ENCODE measurements at regions not wholly inside any gene's neighbourhood (a gene's known extent, or its start where the extent isn't known, plus 50 kb on each side); places are given as distances from the start of the nearest gene placed in this dataset.

DNA sequence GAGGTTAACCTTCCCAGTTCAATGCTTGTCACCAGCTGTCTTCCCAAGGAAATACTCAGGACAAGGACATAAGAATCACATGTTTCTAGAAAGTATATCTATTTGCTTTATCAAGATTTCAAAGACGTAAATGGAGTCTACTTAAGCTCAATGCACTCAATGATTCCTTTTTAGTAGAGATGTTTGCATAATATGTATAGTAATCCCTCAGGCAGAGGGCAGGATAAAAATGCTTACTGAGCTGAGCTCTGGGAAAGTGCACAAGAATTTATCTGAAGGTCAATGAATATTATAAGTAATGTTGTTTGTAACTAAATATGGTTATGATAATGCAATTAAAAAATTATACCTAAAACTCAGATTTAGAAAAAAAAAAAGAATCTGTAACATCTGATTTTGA, 1309.4 kb upstream of the SLC10A2 start:
- intact Hi-C loops (cut with DNase I): no loop called here
- no peak for DNase-seq

DNA sequence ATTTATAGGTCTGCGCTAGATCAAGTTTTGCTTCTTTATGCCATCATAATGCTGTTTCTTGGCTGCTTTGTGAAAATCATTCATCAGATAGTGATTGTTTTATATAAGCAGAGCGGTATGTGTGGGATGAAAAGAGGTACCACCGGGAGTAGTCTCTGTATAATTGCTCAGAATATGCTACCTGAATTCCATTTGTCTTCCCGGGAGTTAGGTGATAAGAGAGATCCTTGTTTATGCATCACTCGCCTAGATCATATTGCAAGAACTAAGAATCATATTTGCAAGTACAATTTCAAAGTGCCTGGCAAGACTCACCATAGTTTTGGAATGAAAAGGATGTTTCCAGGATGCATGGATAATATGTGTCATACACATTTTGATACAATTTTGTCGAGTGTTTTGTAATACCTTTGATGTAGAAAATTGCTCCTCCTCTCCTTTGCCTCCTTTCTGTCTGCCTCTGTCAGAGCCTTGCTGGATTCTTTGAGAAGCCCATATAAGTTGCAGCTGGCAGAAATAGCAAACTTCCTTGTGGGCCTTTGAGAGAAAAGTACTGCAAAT, 1306.0 kb upstream of the SLC10A2 start:
- no peak for DNase-seq
- intact Hi-C loops (cut with DNase I): no loop called here

GRCh38 chr13:104365430-104365829, 1299.2 kb upstream of the SLC10A2 start:
- intact Hi-C loops (cut with DNase I): no loop called here
- no peak for DNase-seq

DNA sequence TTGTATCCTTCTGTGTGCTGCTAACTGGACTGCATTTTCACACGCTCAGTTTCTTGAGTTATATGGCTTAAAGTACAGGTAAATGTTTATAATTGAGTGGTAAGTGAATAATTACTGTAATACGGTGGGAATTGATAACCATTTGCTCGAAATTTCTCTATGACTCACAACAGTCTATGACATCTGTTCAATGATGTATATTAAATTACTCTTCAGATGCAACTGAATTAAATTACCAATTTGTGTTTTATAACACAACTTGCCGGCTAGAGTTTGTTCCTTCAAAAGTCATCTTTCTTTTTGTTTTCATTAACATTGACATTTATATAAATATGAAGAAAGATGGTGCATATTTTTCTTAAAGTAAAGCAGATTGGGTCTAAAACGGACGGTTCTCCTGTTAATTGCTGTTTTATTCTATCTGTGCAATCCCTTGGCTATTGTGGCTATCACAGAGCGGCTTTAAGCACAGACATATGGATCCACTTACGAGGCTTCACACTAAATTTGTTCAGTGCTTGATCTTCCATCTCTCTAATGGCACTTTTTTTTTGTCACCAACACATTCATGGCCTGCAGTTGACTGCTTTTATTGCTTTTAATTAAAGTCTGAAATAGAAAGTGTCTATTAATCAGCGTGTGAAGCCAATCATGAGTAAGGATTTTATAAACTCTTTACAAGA, 1291.6 kb upstream of the SLC10A2 start:
- no peak for DNase-seq
- intact Hi-C loops (cut with DNase I): no loop called here

DNA sequence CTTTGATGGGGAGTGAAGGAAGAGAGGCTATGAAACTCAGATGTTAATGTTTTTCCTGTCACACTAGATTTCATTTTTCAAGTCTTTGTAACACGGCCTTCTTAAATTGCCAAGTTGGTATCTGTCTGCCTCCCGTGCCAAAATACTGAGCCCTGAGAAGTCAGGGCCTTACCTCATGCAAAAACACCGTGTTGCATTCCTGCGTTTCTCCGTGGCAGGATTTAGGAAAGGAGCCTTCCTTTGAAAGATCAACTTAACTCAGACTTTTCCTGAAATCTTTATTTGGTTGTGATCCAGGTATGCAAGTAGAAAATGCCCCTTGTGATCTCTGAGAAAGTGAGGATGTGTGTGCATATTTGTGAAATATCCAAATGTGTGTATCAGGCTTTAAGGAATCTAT, 1291.0 kb upstream of the SLC10A2 start:
- intact Hi-C loops (cut with DNase I): no loop called here
- no peak for DNase-seq

DNA sequence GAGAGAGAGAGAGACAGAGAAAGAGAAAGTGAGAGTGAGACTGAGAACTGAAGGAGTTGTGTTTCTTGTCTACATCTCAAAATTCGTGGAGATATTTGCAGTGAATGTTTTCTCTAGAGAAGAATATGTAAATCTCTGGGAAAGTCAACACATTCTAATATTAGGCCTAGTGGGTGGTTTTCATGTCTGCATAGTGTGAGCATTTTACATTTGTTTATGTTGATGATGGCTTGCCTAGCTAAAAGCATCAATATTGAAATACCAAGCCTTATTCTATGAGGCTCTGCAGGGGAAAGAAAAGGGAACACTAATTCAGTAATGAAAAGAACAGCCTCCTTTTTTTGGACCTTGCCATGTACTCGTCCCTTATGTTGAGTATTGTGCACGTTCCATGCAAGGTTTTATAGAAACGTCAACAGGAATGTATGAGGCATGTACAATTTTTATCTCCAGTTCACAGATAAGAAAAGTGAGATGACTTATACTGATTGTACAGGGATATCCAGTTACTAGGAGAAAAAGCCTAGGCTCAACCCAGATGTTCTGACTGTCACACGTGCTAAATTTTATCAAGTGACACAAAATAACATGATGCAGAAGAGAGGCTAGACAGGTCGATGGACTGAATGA, 1288.9 kb upstream of the SLC10A2 start:
- DNase-seq: no peak
- intact Hi-C loops (cut with DNase I): no loop called here

GRCh38 chr13:104327211-104327610, 1261.0 kb upstream of the SLC10A2 start:
- no peak for DNase-seq
- intact Hi-C loops (cut with DNase I): no loop called here

DNA sequence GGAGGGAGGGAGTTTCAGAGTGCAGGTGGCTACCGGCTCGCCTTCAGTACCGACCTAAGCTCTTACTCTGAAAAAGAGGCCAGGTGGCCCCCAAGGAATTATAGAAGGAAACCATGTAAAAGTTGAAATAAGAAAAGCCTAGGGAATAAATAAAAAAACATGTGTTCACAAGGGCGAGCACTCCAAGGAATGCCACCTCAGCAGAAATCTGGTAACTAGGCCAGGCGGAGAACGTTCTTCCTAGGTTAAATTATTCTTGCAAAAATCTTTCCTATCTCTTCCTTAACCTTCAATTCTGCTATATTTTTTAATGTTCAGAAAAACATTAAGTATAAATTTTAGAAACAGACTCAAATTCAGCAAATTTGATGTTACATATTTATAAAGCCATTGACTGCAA, 1260.3 kb upstream of the SLC10A2 start:
- intact Hi-C loops (cut with DNase I): no loop called here
- no peak for DNase-seq

GRCh38 chr13:104321756-104322155, 1255.5 kb upstream of the SLC10A2 start:
- DNase-seq: no peak
- intact Hi-C loops (cut with DNase I): no loop called here

DNA sequence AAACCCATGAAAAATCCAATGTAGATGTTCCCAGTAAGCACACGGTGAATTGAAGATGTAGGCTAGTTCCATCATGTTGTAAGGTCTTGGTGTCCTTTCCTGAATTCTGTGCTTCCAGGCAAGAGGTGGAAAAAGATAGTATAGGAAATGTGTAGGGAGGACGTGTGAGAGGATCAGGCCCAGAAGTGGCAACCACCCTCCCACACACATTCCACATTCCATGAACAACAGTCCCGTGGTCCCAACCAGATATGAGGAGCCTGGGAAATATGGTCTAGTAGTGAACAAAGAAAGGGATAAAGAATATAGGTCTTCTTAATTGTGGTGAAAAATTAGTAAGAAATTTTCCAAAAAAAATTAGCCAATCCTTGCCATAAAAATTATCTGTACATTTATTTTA, 1254.2 kb upstream of the SLC10A2 start:
- intact Hi-C loops (cut with DNase I): no loop called here
- DNase-seq: no peak

DNA sequence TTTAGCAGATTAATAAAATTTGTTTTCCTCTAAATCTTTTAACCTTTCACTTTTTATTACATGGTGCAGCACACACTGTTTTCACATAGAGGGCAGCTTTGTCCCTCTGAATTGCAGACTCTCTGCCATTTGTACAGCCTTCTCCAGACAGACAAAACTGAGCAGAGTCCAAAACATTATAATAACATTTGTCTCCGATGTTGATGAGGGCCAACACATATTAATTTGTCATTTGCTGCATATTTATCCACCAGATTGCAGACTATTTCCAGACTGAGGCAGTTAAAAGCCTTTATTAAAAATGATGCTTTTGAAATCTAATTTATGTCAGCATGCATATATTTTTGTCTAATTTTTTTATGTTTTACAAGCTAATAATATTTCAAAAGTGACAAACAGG, 1251.9 kb upstream of the SLC10A2 start:
- DNase-seq: peak in 6 of 42 donors; percentile 4 to 31 (median 10)
- intact Hi-C loops (cut with DNase I): no loop called here

GRCh38 chr13:104315606-104316005, 1249.4 kb upstream of the SLC10A2 start:
- DNase-seq: no peak
- intact Hi-C loops (cut with DNase I): no loop called here

GRCh38 chr13:104314926-104315535, 1248.8 kb upstream of the SLC10A2 start:
- no peak for DNase-seq
- intact Hi-C loops (cut with DNase I): no loop called here

- no peak for DNase-seq
- intact Hi-C loops (cut with DNase I): no loop called here
These were observed 1248.1 kb upstream of the SLC10A2 start for GRCh38 chr13:104314321-104314720.

DNA sequence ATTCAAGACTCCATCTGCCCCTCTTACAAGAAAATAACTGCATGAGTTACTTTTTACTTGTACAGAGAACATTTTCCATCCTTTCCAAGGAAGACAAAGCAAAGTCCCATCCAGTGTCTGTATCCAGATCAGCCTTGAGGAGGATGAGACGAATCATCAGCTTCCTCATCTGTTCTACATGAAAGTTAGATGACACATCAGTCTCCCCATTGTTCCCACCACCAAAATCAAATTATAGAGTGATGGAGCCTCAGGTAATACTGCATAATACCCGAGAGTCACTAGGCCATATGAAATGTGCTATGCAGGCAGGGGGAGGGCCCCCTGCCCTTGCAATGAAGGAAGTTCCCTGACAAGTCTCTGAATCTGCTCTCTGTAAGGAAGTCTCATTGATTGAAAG, 1244.6 kb upstream of the SLC10A2 start:
- intact Hi-C loops (cut with DNase I): no loop called here
- no peak for DNase-seq

DNA sequence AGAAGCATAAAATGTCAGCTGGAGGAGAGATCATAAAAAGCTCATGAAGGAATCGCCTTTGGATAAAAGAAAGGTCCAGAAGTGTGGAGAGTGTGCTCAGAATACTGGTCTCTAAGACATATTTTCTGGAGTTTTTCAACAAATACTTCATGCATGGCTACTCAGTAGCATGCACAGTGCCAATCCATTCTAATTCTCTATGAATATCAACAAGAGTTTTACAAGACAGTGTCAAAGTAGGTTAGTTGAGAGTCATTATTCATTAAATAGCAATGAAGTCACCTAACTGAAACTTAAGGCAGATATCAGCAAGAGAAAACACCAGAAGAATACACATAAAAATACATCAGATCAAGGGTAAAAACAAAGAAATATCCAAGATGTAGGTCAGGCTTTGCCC, 1243.2 kb upstream of the SLC10A2 start:
- DNase-seq: no peak
- intact Hi-C loops (cut with DNase I): no loop called here

GRCh38 chr13:104301171-104301975, 1235.2 kb upstream of the SLC10A2 start:
- intact Hi-C loops (cut with DNase I): no loop called here
- no peak for DNase-seq

DNA sequence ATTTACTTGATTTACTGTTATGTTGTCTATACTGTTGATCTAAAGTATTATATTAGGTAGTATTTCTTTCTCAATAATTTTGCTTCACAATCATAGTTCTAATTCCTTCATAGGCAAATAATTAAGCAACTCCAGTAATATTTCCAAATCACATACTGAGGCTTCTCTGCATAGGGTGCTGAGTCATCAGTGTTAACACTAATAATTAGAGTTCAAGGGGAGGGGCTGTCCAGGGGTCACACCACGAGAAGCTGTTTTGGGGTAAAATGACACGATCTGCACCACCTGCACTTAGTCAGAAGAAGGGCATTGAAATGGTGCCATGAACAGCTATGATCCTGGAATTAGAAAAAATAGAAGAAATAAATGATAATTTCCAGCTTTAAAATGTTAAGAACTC, 1230.9 kb upstream of the SLC10A2 start:
- no peak for DNase-seq
- intact Hi-C loops (cut with DNase I): no loop called here

- intact Hi-C loops (cut with DNase I): no loop called here
- DNase-seq: no peak
These were observed 1230.1 kb upstream of the SLC10A2 start for GRCh38 chr13:104296286-104296685.

- intact Hi-C loops (cut with DNase I): no loop called here
- DNase-seq: no peak
These were observed 1229.3 kb upstream of the SLC10A2 start for GRCh38 chr13:104295537-104295936.
